NB4 (cell line): ENCODE measurements at regions not wholly inside any gene's neighbourhood (a gene's known extent, or its start where the extent isn't known, plus 50 kb on each side); places are given as distances from the start of the nearest gene placed in this dataset.

Source experiments
- DNase-seq: peaks from one replicate; pipeline ENCODE4 v3.0.0; 2010; ENCODE audit warnings: low read depth
- H3K4me3 ChIP-seq: one replicate; pipeline ENCODE4 v1.5.1; 2011; ENCODE audit warnings: mild to moderate bottlenecking, low read depth, low read length, moderate library complexity
- MYC ChIP-seq: IDR thresholded peaks from 2 replicates; pipeline ENCODE4 v1.6.1; 2011; ENCODE audit warnings: low read depth, low read length
- POLR2A ChIP-seq: IDR thresholded peaks from 2 replicates; pipeline ENCODE4 v1.6.1; 2011; ENCODE audit warnings: mild to moderate bottlenecking; ENCODE audit not compliant: insufficient read length; ENCODE audit errors: extremely low read depth
- TF ChIP-seq, protein P1 (sequence below): IDR thresholded peaks from 2 replicates; pipeline ENCODE4 v1.6.1; 2011; ENCODE audit warnings: low read depth, low read length
- TF ChIP-seq, protein P2 (sequence below): IDR thresholded peaks from one replicate; pipeline ENCODE4 v1.5.1; 2012; ENCODE audit warnings: low read depth, low read length

DNA sequence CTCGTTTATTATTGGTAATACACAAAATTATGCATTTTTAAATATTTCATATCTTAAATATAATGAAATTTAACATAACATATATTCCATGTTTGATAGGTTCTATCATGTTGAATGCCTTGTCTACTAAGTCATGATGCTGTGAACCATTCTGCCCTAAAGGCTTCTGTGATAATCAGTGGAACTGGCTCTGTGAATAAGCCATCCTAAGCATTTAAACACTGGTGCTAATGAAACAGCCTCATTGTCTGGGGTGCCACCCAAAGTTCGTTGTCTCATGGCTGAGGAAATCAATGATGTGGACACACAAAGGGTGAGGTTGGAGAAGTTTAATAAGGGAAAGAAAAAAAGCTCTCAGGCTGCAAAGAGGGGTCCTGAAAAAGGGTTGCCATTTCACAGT lies 264.7 kb upstream of the ZRANB2 start:
- no peak for TF ChIP-seq POLR2A
- TF ChIP-seq, protein P1, sequence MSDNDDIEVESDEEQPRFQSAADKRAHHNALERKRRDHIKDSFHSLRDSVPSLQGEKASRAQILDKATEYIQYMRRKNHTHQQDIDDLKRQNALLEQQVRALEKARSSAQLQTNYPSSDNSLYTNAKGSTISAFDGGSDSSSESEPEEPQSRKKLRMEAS, result no peak
- TF ChIP-seq MYC, result no peak
- TF ChIP-seq, protein P2, sequence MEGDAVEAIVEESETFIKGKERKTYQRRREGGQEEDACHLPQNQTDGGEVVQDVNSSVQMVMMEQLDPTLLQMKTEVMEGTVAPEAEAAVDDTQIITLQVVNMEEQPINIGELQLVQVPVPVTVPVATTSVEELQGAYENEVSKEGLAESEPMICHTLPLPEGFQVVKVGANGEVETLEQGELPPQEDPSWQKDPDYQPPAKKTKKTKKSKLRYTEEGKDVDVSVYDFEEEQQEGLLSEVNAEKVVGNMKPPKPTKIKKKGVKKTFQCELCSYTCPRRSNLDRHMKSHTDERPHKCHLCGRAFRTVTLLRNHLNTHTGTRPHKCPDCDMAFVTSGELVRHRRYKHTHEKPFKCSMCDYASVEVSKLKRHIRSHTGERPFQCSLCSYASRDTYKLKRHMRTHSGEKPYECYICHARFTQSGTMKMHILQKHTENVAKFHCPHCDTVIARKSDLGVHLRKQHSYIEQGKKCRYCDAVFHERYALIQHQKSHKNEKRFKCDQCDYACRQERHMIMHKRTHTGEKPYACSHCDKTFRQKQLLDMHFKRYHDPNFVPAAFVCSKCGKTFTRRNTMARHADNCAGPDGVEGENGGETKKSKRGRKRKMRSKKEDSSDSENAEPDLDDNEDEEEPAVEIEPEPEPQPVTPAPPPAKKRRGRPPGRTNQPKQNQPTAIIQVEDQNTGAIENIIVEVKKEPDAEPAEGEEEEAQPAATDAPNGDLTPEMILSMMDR, result no peak
- H3K4me3 ChIP-seq, result no peak overlapping the region
- no peak for DNase-seq

DNA sequence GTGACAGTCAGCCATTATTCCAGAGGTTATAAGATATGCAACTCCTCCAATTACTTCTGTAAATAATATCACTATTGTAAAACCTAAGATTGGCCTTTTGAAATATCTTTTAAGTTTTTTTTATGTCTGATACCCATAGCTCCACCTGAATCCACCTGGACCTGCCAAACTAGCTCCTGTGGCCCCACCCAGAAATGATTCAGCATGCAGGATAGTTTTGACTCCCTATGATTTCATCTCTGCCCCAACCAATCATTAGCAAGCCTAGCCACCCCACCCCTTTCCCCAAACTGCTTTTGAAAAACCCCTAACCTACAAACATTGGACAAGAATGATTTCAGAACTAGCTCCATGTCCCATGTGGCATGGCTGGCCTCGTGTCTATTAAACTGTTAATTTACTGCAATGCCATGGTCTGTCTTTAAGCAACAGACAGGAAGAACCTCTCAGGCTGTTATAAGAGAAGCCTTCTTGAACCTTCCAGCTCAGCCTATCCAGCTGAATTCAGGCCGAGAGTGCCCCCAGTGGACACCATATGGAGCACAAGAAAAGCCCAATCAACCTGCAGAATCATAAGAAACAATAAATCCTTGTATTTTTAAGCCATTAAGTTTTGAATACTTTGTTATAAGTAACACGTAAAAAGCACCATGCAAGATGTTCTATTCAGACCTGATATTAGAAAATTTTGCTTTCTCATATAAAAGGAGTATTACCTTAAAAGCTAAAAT lies 263.0 kb upstream of the ZRANB2 start:
- H3K4me3 ChIP-seq, result no peak overlapping the region
- TF ChIP-seq, protein P2, result peak; percentile 14
- TF ChIP-seq, protein P1, result no peak
- DNase-seq, result peak; percentile 11

DNA sequence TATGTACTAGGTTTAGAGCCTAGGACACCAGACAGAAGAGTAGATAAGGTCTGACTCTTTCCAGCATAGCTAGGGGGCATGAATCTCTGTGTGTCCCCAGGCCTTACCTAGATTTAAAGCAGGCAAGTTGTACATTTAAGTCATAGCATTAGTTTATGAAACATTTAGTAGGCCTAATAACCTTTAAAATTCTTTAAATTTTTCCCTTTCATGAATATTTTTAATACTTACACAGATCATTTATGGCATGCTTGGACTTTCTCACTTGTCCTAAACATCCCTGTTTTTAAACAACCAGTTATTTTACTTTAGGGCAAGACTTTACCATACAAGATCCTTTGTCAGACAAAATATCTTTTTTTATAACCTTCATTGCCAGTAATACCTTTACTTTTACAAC lies 258.4 kb upstream of the ZRANB2 start:
- H3K4me3 ChIP-seq, result no peak overlapping the region
- peak; percentile 7 for DNase-seq
- no peak for TF ChIP-seq POLR2A
- TF ChIP-seq, protein P2, result no peak
- TF ChIP-seq, protein P1, result no peak
- TF ChIP-seq MYC, result no peak

DNA sequence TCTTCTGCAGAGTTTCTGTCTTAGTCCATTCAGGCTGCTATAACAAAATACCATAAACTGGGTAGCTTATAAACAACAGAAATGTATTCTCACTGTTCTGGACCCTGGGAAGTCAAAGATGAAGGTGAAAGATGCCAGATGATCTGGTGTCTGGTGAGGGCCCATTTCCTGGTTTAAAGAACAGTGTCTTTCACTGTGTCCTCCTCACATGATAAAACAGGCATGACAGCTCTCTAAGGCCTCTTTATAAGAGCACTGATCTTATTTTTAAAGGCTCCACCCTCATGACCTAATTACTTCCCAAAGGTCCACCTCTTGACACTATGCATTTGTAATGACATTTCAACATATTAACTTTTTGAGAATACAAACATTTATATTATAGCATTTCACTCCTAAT lies 250.2 kb upstream of the ZRANB2 start:
- DNase-seq, result no peak
- TF ChIP-seq, protein P2, result no peak
- TF ChIP-seq POLR2A (no peak), MYC (no peak)
- TF ChIP-seq, protein P1, result no peak
- H3K4me3 ChIP-seq, result no peak overlapping the region

DNA sequence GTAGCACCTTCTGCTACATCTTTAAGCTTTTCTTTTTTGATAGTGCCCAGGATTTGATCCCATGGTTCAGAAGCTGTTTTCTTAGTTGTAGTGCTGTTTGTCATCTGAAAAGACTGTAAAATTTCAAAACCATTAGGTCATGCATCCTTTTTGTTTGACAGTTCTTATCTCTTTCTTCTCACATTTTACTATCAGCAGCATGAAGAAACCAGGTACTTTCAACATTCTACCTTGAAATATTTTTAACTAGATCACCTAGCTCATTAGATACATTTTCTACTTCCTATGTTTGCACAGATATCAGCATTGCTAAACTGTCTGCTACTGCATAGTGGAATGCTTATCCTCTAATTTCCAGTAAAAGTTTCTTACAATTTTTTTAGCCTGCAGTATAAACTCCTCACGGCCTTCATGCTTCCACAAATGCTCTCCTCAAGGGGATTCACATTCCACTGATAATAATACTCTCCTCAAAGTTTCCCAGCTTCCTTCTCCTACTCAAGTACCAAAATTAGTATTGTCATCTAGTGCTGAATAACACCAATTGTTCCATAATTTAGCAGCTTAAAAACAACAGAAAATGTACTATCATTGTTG lies 243.9 kb upstream of the ZRANB2 start:
- no peak overlapping the region for H3K4me3 ChIP-seq
- no peak for DNase-seq
- no peak for TF ChIP-seq MYC
- TF ChIP-seq, protein P2, result no peak
- TF ChIP-seq, protein P1, result no peak
- no peak for TF ChIP-seq POLR2A
